ENCODE measurements at regions not wholly inside any gene's neighbourhood (a gene's known extent, or its start where the extent isn't known, plus 50 kb on each side); places are given as distances from the start of the nearest gene placed in this dataset.

- intact Hi-C loops (cut with DNase I; ENCODE audit: low total_unique reads), result no loop called here
- no peaks in the 10 kb centered on the region for H3K36me3 ChIP-seq
- TF ChIP-seq CTCF (IDR thresholded peaks at IDR 0.05) (no peak), POLR2A (IDR thresholded peaks at IDR 0.05) (no peak), POLR2AphosphoS5 (IDR thresholded peaks at IDR 0.05) (no peak)
- no peak for DNase-seq (ENCODE audit: low spot score in 2 of 2)
- no peaks in the 10 kb centered on the region for H3K27me3 ChIP-seq
- no peak overlapping the region for H3K4me3 ChIP-seq
- H3K4me1 ChIP-seq, result no peaks in the 10 kb centered on the region
- H3K9me3 ChIP-seq, result no peaks in the 10 kb centered on the region
- H3K27ac ChIP-seq, result no peak overlapping the region
These were observed 67.5 kb upstream of the ACTBL2 start for GRCh38 chr5:57550132-57550531.

DNA sequence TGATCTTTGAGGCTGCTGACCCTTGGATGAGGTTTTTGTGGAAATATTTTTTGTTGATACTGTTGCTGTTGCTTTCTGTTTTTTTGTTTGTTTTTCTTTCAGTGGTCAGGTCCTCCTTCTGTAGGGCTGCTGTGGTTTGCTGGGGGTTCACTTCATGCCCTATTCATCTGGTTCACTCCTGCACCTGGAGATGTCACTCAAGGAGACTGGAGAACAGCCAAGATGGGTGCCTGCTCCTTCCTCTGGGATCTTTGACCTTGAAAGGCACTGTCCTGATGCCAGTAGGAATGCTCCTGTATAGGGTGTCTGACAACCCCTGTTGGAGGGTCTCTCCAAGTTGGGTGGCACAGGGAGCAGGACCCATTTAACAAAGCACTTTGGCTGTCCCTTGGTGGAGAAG lies 67.0 kb upstream of the ACTBL2 start:
- no peak for TF ChIP-seq POLR2A (IDR thresholded peaks at IDR 0.05)
- no peak for TF ChIP-seq CTCF (IDR thresholded peaks at IDR 0.05)
- TF ChIP-seq POLR2AphosphoS5 (IDR thresholded peaks at IDR 0.05), result no peak
- Histone ChIP-seq H3K4me3 (no peak overlapping the region), H3K27me3 (no peaks in the 10 kb centered on the region), H3K27ac (no peak overlapping the region), H3K4me1 (no peaks in the 10 kb centered on the region), H3K36me3 (no peaks in the 10 kb centered on the region), H3K9me3 (no peaks in the 10 kb centered on the region)
- no peak for DNase-seq (ENCODE audit: low spot score in 2 of 2)
- intact Hi-C loops (cut with DNase I; ENCODE audit: low total_unique reads), result no loop called here

DNA sequence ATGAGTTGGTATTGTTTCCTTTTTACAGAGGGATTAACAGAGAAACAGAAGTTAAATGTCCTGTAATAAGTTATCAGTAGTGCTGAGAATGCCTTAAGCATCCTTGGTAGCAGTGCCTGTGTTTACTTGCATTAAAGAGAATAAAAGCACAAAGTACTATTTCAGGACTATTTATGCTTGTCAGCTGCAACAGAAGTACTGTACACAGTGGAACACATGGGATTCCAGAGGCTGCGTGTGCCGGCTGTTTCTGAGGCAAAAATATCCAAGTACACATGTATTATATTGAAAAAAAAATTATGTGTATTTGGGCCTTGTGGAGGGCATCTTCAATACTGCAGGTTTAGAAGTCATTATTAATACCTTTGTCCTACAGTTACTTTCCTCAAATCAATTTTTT lies 58.2 kb upstream of the ACTBL2 start:
- no peak overlapping the region for H3K27ac ChIP-seq

DNA sequence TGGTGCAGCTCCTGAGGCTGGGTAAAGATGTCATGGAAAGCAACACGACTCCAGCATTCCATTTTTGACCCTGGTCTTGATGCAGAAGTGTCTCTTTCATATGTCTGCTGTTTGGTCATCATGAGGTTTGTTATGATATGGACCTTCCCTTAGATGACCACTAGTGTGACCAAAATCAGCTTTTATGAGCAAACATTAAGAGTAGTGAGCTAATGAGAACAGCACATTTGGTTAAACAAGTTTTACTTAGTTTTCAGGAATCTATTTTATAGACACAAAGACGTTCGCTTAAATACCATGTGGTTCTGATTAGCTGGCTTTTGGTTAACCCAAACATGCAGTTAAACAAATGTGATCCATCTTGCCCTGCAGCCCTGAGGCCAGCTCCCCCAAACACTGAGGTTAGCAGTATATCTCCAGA lies 56.7 kb upstream of the ACTBL2 start:
- TF ChIP-seq POLR2AphosphoS5 (IDR thresholded peaks at IDR 0.05) (no peak), CTCF (IDR thresholded peaks at IDR 0.05) (no peak), POLR2A (IDR thresholded peaks at IDR 0.05) (no peak)
- H3K27ac ChIP-seq, result no peak overlapping the region
- H3K4me1 ChIP-seq, result no peaks in the 10 kb centered on the region
- H3K27me3 ChIP-seq, result no peaks in the 10 kb centered on the region
- H3K4me3 ChIP-seq, result no peak overlapping the region
- H3K9me3 ChIP-seq, result no peaks in the 10 kb centered on the region
- H3K36me3 ChIP-seq, result no peaks in the 10 kb centered on the region
- DNase-seq (ENCODE audit: low spot score in 2 of 2), result no peak
- intact Hi-C loops (cut with DNase I; ENCODE audit: low total_unique reads), result no loop called here

More for the DNA sequence above, 58.2 kb upstream of the ACTBL2 start:
- Histone ChIP-seq H3K9me3 (no peaks in the 10 kb centered on the region), H3K36me3 (no peaks in the 10 kb centered on the region), H3K4me1 (no peaks in the 10 kb centered on the region), H3K4me3 (no peak overlapping the region), H3K27me3 (no peaks in the 10 kb centered on the region)
- TF ChIP-seq POLR2A (IDR thresholded peaks at IDR 0.05), result no peak
- no peak for TF ChIP-seq POLR2AphosphoS5 (IDR thresholded peaks at IDR 0.05)
- no peak for TF ChIP-seq CTCF (IDR thresholded peaks at IDR 0.05)
- intact Hi-C loops (cut with DNase I; ENCODE audit: low total_unique reads), result no loop called here
- no peak for DNase-seq (ENCODE audit: low spot score in 2 of 2)

DNA sequence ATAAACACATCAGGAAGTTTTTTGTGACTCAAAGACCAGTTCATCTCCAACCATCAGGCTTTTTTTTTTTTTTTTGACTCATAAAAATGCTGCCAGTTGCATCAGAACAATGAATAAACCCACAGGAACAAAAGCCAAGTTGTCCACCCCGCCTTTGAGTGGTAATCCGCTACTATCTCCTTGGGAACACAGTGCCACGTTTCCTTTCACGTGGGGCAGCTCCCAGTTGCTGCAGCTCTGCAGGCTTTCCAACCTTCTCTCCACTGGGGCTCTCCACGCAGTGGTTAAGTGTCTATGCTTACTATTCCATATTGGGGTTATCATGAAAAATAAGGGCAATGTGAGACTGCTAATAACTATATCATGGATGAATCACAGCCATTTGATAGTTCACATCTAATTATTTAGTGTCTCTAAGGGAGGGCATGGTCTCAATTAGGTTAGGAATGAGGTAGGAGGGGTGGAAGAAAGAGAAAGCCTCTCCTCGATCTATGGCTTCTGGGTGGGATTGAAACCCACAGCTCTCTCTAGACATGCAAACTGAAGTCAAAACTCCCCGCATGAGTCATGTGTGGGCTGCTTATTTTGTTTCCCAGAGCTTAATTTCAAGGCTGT lies 55.8 kb upstream of the ACTBL2 start:
- H3K4me1 ChIP-seq, result no peaks in the 10 kb centered on the region
- no peak overlapping the region for H3K4me3 ChIP-seq
- H3K27me3 ChIP-seq, result no peaks in the 10 kb centered on the region
- H3K36me3 ChIP-seq, result no peaks in the 10 kb centered on the region
- no peak for TF ChIP-seq CTCF (IDR thresholded peaks at IDR 0.05)
- TF ChIP-seq POLR2AphosphoS5 (IDR thresholded peaks at IDR 0.05), result no peak
- no peak for TF ChIP-seq POLR2A (IDR thresholded peaks at IDR 0.05)
- intact Hi-C loops (cut with DNase I; ENCODE audit: low total_unique reads), result no loop called here
- DNase-seq (ENCODE audit: low spot score in 2 of 2), result no peak
- H3K9me3 ChIP-seq, result no peaks in the 10 kb centered on the region
- no peak overlapping the region for H3K27ac ChIP-seq

All from breast epithelium (tissue), 4 donors.